AG20443 (cell line): ENCODE measurements at regions not wholly inside any gene's neighbourhood (a gene's known extent, or its start where the extent isn't known, plus 50 kb on each side); places are given as distances from the start of the nearest gene placed in this dataset.

Experiments used
- DNase-seq: peaks from one replicate; pipeline ENCODE4 v3.0.0; 2012; ENCODE audit warnings: low spot score, mixed read lengths

DNA sequence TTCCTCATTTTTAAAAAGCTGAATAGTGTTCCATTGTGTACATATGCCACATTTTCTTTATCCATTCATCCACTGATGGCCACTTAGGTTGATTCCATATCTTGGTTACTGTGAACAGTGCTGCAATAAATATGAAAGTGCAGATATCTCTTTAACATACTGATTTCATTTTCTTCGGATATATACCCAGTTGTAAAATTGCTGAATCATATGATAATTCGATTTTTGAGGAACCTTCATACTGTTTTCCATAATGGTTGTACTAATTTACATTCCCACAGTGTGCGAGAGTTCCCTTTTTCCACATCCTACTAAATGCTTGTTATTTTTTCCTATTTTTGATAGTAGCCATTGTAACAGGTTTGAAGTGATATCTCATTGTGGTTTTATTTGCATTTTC lies 263.2 kb downstream of the STK31 start:
- DNase-seq, result no peak

DNA sequence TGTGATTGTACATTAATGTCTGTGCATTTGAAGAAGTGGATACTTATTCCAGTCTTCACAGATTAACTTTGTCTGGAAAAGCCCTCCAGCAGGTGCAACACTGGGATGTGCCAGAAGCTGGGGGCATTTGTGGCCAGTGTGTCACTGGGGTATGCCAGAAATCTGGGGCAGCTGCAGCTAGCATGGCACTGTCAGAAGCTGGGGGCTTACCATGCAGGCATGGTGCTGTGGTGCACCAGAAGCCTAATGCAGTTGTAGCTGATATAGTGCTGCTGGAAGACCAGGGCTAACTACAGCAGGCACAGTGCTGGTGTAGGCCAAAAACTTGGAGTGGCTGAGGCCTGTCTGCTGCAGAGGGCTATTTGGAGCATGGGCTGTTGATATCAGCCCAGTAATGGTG lies 270.1 kb downstream of the STK31 start:
- no peak for DNase-seq

DNA sequence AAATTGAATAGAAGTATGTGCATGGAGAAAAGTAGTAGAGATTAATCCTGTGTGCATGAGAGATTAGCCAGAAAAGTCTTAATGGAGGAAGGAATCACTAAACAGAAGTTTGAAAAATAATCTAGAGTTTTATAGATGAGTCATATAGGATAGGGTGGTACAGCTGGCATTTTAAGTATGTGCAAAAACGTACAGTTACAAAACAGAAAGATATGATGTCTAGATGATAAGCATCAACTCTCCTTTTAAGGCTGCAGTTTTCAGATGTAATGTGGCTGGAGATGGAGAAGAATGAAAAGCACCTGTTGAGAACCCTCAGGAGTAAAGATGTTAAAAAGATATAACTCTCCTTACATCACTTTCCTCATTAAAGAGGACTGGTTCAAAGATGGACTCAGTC lies 271.3 kb downstream of the STK31 start:
- DNase-seq, result no peak

DNA sequence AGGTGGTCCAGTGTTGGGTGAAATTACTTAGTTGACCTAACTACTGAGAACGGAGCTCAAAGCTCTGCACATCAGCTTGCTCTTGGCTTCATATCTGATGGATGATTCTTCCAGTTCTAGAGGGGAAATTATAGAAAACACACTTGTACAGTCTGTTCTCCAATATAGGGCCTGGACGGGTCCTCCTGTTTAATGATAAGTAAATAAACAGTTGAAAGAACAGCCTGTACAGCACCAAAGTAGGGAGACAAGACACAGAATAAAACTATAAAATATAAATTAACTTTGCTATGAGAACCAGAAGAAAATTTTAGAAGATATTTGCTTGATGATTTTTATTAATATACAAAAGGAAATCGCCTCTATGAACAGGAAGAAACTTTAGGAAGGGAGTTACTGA lies 271.7 kb downstream of the STK31 start:
- no peak for DNase-seq

DNA sequence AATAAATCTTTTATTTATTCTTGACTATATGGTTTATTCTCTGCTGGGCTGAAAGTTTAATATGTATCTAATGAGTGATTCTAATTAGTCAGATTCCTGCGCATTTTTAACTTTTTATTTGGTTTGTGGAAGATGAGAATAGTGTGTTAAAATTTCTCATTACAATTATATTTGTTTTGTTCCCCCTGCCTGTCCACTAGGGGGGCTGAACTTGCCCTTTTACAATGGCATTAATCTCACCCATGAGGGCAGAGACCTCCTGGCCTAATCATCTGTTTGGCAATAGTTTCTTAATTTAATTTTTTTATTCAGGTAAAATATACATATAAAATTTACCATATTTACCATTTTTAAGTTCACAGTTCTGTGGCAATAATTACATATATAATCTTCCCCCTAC lies 278.5 kb upstream of the NPY start:
- no peak for DNase-seq

DNA sequence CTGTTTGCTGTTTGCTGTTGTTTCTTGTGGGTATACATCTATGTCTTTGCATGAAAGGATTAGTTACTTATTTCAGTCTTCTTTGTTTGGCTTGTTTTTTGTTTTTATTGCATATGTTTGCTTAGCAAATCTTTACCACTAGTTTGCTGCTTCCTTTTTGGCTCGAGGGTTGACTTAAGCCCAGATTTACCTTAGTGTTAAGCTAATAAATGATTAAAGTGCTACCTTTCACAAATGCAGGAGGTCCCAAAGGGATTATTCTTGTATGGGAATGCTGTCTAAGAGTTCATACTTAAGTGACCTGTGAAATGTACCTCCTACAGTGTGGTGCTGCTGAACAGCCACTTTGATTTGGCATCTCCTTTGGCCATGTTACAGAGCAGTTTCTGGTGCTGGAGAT lies 273.5 kb upstream of the NPY start:
- no peak for DNase-seq

DNA sequence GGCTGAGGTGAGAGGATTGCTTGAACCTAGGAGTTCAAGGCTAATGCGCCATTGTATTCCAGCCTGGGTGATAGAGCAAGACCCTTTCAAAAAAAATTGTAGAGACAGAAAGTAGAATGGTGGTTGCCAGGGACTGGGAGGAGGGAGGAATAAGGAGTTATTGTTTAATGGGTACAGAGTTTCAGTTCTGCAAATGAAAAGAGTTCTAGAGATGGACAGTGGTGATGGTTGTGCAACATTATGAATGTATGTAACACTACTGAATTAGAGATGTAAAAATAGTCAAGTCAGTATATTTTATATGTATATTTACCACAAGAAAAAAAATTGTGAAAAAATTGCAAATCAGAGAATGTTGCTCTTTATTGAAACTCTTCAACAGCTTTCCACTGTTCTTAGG lies 266.5 kb upstream of the NPY start:
- no peak for DNase-seq

DNA sequence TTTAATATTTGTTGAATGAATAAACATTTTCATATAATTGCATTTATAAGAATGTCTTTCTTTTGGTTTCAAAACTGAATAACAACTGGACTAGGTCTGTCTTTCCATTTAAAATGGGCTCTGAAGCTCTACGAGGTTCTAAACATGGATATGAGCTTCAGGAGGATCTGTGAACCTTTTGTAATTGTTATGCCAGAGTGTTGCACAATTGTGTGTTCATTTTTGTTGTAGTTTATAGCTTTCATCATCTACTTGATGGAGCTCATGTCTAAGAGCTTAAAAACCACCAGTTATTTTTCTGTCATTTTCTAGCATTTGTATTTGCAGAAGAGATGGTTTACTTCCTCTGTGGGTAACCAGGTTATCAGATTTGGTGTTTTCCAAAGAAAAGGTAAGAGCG lies 265.7 kb upstream of the NPY start:
- no peak for DNase-seq

DNA sequence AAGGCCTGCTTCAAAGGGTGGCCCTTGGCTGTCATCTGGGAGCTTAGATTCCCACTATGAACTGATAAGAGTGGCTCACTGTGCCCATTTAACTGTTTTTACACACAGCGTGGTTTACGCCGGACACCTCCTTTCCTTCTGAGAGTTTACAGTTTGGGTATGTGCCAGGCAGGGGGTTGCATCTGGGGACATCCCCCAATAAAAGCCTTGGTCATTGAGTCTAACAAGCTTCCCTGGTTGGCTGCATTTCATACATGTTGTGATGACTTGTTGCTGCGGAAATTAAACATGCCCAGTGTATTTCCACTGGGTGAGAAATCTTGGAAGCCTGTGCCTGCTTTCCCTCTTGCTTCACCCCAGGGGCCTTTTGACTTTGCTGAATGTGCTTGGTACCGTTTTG lies 264.1 kb upstream of the NPY start:
- no peak for DNase-seq

DNA sequence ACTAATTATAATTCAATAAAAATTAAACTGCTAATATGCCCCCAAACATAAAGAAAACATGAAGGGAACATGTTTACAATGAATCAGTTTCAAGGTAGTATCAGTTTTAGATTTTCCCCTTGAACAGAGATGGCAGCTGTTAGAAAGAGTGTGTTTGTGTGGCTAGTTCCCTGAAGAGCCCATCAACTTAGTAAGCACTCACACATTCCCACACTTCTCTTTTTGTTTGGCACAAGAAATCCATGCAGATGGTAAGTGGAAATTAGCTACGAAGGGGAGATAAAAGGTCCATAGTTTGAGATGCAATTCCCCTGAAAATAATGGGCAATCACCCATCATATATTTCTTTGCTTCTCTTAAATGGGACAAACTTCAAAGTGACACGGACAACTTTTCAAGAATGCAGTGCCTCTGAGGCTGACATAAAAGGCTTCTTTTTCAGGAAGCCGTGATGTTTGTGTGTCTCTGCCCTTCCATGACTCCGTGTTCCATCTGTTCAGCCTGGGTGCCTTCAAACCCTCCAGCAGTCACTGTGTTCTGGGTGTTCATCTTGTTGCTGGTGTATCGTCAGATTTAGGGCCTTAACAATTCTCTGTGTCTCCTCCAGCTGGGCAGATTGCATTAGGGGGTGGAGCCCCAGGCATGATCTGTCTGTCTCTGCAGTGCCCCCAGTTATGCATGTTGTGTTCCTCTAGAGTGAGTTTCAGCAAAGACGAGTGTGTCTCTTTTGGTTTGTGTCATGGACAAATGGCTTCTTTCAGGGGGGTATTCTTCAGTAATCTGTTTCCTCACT lies 259.5 kb upstream of the NPY start:
- no peak for DNase-seq

DNA sequence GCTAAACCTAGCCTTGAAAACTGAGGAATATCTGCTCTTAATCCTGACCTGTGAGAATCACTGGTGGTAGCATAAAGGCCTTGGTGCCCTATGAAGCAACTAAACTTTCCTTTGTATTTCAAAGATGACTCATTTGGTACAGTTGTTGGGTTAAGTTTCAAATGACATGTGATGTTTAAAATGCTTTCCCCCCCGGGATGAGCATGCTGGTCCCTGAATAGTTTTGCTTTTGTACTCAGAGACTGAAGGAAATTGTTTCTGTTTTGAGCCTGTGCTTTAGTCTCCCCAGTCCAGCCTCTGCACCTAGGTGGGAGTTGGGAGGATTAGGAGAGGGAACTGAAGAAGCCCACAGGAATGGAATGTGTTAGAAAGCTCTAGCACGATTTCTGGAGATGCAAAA lies 258.9 kb upstream of the NPY start:
- no peak for DNase-seq

DNA sequence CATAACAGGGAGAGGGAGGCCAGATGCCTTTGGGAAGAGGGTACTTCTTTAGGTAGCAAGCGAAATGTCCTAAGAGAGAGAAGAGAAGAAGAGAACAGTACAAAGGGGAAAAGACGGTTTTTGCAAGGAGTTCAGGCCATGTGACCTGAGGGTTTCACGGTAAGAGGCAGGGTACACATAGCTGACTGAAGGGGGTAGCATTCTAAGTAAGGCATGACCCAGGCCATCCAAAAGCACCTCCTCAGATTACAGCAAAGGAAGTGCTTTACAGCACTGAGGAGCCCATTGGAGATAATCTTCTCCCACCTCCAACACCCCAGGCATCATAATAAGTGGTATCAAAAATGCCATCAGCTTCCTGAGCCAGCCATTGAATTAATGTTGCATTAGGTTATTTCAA lies 258.2 kb upstream of the NPY start:
- no peak for DNase-seq

DNA sequence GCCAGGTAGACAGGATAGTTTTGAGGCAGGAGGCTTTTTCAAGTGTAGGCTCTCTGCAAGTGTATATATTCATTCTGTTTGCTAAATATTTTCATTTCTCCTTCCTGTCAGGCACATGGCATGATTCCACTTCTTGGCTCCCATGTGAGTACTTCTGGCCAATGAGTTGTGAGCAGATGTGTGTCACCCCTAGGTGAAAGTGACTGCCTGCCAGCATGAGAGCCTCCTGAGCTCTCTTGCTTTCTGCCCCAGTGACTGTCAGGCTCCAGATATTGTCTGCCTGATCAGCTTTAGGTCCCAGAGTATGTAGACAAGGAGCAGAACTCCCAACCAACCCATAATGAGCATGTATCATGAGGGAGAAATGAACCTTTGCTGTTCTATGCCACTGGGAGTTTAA lies 257.6 kb upstream of the NPY start:
- DNase-seq, result no peak

DNA sequence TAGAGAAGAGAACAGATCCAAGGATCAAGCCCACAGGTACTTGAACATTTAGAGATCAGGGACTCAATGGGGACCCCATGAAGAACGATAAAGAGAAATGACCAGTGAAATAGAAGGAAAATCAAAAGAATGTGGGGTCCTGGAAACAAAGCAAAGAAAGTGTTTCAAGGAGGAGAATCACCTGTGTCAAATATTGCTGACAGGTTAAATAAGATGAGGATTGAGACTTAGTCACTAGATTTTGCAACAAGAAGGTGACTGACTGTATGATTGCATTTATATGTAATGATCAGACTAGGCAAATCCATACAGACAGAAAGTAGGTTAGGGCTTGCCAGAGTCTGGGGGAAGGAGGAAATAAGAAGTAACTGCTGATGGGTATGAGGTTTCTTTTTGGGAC lies 254.9 kb upstream of the NPY start:
- no peak for DNase-seq

DNA sequence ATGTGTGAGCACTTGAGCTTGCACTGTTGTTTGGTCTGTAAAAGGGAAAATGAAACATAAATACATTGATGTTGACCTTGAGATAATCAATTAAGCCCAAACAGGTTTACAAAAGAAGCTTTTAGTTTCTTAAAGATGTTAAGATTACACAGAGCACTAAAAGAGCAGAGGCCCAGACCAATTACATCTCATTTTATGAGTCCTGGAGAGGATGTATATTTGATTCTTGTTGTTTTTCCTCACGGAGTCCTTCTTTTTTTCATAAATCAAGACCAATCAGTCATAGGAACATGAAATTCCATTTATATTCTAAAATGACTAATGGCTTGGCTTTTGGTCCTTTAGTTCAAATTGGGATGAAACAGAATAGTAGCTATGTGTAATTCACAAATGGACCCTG lies 249.7 kb upstream of the NPY start:
- DNase-seq, result no peak

DNA sequence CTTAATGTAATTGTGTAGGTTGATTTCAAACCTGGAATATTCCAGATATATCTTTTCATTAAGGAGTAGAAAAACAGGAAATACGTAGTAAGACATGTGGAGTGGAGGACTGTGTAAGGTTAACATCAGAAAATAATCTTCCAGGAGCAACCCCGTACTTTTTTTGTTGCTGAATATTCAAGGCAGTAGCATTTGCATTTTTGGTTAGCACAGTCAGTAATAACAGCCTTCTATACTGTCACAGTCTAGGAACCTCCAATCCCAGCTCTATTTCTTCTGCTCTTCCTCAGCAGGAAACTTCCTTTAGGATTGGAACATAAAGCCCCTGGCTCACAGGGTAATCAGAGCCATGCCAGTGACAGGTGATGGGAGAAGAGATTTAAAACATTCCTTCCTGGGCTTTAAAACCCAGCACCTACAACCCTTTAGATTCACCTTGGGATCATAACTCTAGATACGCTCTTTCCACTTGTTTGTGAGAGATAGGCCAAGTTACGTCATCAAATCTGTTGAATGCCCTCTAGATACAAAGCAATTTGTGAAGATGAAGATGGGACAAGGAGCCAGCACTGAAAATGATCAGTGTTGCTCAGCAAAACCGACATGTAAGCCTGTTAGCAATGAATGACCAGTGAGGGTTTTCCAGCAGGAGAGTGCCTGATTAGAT lies 248.5 kb upstream of the NPY start:
- no peak for DNase-seq

DNA sequence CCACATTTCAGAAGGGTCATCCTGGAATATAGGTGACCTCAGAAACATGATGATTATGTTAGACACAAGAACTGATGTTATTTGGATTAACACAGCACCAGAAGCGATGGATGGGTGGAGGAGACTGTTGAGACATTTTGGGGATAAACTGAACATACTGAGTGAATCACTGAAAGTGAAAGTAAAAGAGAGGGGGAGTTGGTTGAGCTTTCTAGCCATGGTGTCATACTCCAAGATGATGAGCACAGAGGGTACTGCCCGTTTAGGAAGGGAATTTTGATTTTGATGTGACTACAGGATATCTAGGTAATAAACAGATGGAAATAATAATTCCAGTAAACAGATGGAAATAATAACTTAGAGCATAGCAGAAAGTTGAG lies 248.0 kb upstream of the NPY start:
- DNase-seq, result no peak

DNA sequence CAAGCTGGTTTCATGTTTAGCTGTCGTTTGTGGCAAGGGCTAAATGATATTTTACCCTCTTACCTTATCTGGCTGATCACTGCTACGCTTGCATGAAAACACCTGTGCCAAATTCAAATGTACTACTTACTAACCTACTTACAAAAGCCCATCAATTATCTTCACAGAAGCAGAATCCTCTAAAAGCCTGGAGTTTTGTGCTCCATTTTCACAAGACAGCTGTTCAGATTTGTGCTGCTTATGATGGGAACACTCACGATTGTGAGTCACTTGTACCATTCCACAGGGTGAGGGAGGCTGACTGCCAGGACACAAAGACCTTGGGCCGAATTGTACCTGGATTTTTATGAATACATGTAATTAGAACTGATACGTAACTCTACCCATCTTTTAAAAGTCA lies 245.0 kb upstream of the NPY start:
- DNase-seq, result no peak

DNA sequence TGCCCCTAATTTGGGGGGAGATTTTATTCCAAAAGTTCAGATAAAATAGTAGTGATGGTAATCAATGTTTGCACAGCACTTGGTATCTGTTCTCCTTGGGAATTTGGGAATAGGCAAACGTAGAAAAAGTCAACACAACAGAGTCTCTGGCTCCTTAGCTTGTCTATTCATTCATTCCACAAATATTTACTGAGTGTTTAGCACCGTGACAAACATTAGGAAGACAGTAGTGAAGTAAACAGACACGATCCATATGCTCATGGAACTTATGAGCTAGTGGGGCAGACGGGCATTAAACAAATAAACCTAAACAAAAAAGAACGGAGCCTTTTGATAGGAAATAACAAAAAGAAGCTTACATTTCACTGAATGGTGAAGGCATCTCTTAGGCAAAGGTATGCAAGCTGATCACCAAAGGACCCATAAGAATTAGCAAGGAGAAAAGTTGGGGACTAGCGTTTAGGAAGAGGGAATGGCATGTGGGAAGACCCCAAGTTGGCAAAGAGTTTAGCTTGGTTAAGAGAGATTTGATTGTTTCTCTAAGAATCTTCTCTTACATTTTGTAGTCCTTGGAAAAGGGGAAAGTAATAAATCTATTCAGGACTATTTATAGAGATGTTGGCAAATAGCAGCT lies 243.9 kb upstream of the NPY start:
- DNase-seq, result no peak

DNA sequence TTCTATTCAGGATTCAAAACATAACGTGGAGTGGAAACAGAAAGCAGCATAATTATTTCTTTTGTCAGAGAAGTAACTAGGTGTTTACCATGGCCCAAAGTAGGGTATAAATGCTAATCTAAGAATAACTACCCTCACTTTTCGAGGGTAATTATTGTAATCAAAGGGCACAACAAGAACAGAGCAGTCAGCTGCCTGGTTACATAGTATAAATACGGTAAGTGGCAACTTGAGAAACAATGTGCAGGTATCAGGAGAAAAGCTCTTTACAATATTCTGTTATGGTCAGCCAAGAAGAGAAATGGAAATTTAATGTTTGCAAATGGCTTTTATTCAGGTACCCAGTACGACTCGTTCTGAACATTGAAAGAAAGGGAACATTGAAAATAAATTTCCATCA lies 242.0 kb upstream of the NPY start:
- no peak for DNase-seq

DNA sequence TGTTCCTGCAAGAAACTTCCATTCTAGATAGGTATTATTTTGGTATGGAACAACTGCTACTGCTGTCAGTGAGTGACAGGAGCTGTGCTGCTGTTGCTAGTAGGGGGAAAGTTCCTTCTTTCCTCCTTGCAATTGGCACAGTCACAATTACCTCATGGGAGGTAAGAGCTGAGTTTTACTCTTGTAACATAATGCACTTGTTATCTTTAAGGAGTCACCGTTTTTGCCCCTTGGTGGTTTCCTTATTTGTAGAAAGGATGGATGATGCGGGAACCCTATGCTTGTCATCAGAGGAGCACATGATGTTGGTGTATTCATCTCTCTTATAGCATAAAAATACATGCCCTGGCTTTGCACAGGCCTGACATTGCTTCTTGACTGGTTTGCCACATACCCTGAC lies 234.7 kb upstream of the NPY start:
- no peak for DNase-seq

DNA sequence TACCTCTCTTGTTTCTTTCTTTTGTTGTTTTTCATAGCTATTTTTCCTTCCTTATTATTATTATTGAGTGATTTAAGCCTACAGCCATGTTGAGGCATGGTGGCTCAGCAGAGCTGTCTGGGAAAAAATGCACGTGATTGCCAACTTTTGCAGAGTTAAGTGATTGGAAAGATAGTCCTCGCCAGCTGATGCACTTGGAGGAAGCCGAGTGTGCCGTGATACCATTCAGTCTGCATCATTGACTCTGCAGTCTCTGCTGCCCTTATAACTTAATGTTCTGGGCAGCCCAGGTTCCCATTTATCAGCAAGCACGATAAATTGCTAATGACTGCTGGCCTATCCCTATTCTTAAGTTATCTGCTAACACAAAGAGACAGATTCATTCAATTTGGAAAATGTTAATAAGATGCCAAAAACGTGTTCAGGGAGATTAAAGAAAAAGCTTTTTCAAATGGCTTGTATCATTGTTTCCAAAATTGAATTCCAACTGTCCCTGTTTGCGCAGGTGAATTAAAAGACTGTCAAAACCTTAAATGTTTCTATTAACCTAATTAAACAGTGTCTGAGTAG lies 232.9 kb upstream of the NPY start:
- DNase-seq, result no peak

DNA sequence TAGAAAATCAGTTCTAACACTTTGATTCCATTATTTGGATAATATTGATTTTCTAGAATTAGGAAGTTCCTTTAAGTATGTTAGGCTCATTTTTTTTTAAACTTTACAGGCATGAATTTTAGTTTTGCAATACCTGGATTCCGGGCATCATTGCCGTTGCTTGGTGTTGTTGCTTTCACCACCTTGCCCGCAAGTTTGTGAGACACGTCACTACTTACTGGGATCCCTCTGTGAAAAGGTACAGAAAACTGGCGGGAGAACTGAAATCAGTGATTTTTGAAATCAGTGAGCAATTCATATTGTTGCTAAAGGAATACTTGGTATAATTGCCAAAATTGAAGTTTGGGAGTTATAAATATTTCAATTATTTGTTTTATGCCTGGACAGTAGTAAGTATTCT lies 232.3 kb upstream of the NPY start:
- no peak for DNase-seq
